ENCODE measurements at regions not wholly inside any gene's neighbourhood (a gene's known extent, or its start where the extent isn't known, plus 50 kb on each side); places are given as distances from the start of the nearest gene placed in this dataset.
"Not testable (repeated sequence)": the region's sequence is repeated elsewhere in the genome, so short reads cannot be mapped to it uniquely, and the experiment has no call there.

GRCh38 chr3:106425026-106425425 lies 556.2 kb upstream of the CBLB start:
- H3K9ac ChIP-seq (ENCODE audit: low read depth, low read length), result no peak overlapping the region
- H3K4me1 ChIP-seq (ENCODE audit: insufficient read depth, low read length), result no peaks in the 10 kb centered on the region; the same call in 1 of the 2 replicates
- no peaks in the 10 kb centered on the region for H3K9me3 ChIP-seq (ENCODE audit: control insufficient read depth, insufficient read depth, low read length)
- no peaks in the 10 kb centered on the region for H3K36me3 ChIP-seq (ENCODE audit: insufficient read depth, low read length)

- Histone ChIP-seq H3K4me1 (ENCODE audit: insufficient read depth, low read length) (no peaks in the 10 kb centered on the region; the same call in 1 of the 2 replicates), H3K36me3 (ENCODE audit: insufficient read depth, low read length) (no peaks in the 10 kb centered on the region), H3K9ac (ENCODE audit: low read depth, low read length) (no peak overlapping the region), H3K9me3 (ENCODE audit: control insufficient read depth, insufficient read depth, low read length) (no peaks in the 10 kb centered on the region)
These were observed 557.1 kb upstream of the CBLB start for GRCh38 chr3:106425916-106426315.

GRCh38 chr3:106428565-106428994 lies 559.8 kb upstream of the CBLB start:
- H3K4me1 ChIP-seq (ENCODE audit: insufficient read depth, low read length), result no peaks in the 10 kb centered on the region; the same call in 1 of the 2 replicates
- no peaks in the 10 kb centered on the region for H3K9me3 ChIP-seq (ENCODE audit: control insufficient read depth, insufficient read depth, low read length)
- no peaks in the 10 kb centered on the region for H3K36me3 ChIP-seq (ENCODE audit: insufficient read depth, low read length)
- H3K9ac ChIP-seq (ENCODE audit: low read depth, low read length), result no peak overlapping the region

GRCh38 chr3:106431721-106432120 lies 562.9 kb upstream of the CBLB start:
- Histone ChIP-seq H3K9ac (ENCODE audit: low read depth, low read length) (no peak overlapping the region), H3K4me1 (ENCODE audit: insufficient read depth, low read length) (no peaks in the 10 kb centered on the region), H3K9me3 (ENCODE audit: control insufficient read depth, insufficient read depth, low read length) (no peaks in the 10 kb centered on the region), H3K36me3 (ENCODE audit: insufficient read depth, low read length) (no peaks in the 10 kb centered on the region)

GRCh38 chr3:106435899-106436453 lies 567.2 kb upstream of the CBLB start:
- Histone ChIP-seq H3K36me3 (ENCODE audit: insufficient read depth, low read length) (no peaks in the 10 kb centered on the region), H3K4me1 (ENCODE audit: insufficient read depth, low read length) (no peaks in the 10 kb centered on the region), H3K9me3 (ENCODE audit: control insufficient read depth, insufficient read depth, low read length) (no peaks in the 10 kb centered on the region), H3K9ac (ENCODE audit: low read depth, low read length) (no peak overlapping the region)

- no peaks in the 10 kb centered on the region for H3K36me3 ChIP-seq (ENCODE audit: insufficient read depth, low read length)
- no peaks in the 10 kb centered on the region for H3K4me1 ChIP-seq (ENCODE audit: insufficient read depth, low read length)
- H3K9me3 ChIP-seq (ENCODE audit: control insufficient read depth, insufficient read depth, low read length), result no peaks in the 10 kb centered on the region
- H3K9ac ChIP-seq (ENCODE audit: low read depth, low read length), result no peak overlapping the region
These were observed 570.1 kb upstream of the CBLB start for GRCh38 chr3:106438887-106439286.

- no peaks in the 10 kb centered on the region for H3K36me3 ChIP-seq (ENCODE audit: insufficient read depth, low read length)
- no peaks in the 10 kb centered on the region for H3K9me3 ChIP-seq (ENCODE audit: control insufficient read depth, insufficient read depth, low read length)
- H3K9ac ChIP-seq (ENCODE audit: low read depth, low read length), result no peak overlapping the region
- H3K4me1 ChIP-seq (ENCODE audit: insufficient read depth, low read length), result no peaks in the 10 kb centered on the region
These were observed 571.9 kb upstream of the CBLB start for GRCh38 chr3:106440672-106441071.

- Histone ChIP-seq H3K36me3 (ENCODE audit: insufficient read depth, low read length) (no peaks in the 10 kb centered on the region), H3K9ac (ENCODE audit: low read depth, low read length) (no peak overlapping the region), H3K4me1 (ENCODE audit: insufficient read depth, low read length) (no peaks in the 10 kb centered on the region), H3K9me3 (ENCODE audit: control insufficient read depth, insufficient read depth, low read length) (no peaks in the 10 kb centered on the region; the same call in 1 of the 2 replicates)
These were observed 577.5 kb upstream of the CBLB start for GRCh38 chr3:106446271-106446670.

GRCh38 chr3:106447723-106448301 lies 579.0 kb upstream of the CBLB start:
- no peaks in the 10 kb centered on the region; the same call in 1 of the 2 replicates for H3K9me3 ChIP-seq (ENCODE audit: control insufficient read depth, insufficient read depth, low read length)
- no peaks in the 10 kb centered on the region for H3K36me3 ChIP-seq (ENCODE audit: insufficient read depth, low read length)
- no peaks in the 10 kb centered on the region for H3K4me1 ChIP-seq (ENCODE audit: insufficient read depth, low read length)
- no peak overlapping the region for H3K9ac ChIP-seq (ENCODE audit: low read depth, low read length)

GRCh38 chr3:106448372-106448966 lies 579.7 kb upstream of the CBLB start:
- not testable (repeated sequence) for H3K9me3 ChIP-seq (ENCODE audit: control insufficient read depth, insufficient read depth, low read length); H3K36me3 ChIP-seq (ENCODE audit: insufficient read depth, low read length); H3K9ac ChIP-seq (ENCODE audit: low read depth, low read length); H3K4me1 ChIP-seq (ENCODE audit: insufficient read depth, low read length)

- Histone ChIP-seq H3K9ac (ENCODE audit: low read depth, low read length) (no peak overlapping the region), H3K4me1 (ENCODE audit: insufficient read depth, low read length) (no peaks in the 10 kb centered on the region), H3K9me3 (ENCODE audit: control insufficient read depth, insufficient read depth, low read length) (no peaks in the 10 kb centered on the region; the same call in 1 of the 2 replicates), H3K36me3 (ENCODE audit: insufficient read depth, low read length) (no peaks in the 10 kb centered on the region)
These were observed 583.3 kb upstream of the CBLB start for GRCh38 chr3:106452096-106452495.

- no peaks in the 10 kb centered on the region for H3K9me3 ChIP-seq (ENCODE audit: control insufficient read depth, insufficient read depth, low read length)
- no peak overlapping the region for H3K9ac ChIP-seq (ENCODE audit: low read depth, low read length)
- H3K36me3 ChIP-seq (ENCODE audit: insufficient read depth, low read length), result no peaks in the 10 kb centered on the region
- no peaks in the 10 kb centered on the region for H3K4me1 ChIP-seq (ENCODE audit: insufficient read depth, low read length)
These were observed 585.7 kb upstream of the CBLB start for GRCh38 chr3:106454497-106454896.

- H3K36me3 ChIP-seq (ENCODE audit: insufficient read depth, low read length), result no peaks in the 10 kb centered on the region
- no peaks in the 10 kb centered on the region for H3K4me1 ChIP-seq (ENCODE audit: insufficient read depth, low read length)
- no peaks in the 10 kb centered on the region for H3K9me3 ChIP-seq (ENCODE audit: control insufficient read depth, insufficient read depth, low read length)
- H3K9ac ChIP-seq (ENCODE audit: low read depth, low read length), result no peak overlapping the region
These were observed 588.7 kb upstream of the CBLB start for GRCh38 chr3:106457281-106458180.

GRCh38 chr3:106458952-106459351 lies 590.1 kb upstream of the CBLB start:
- H3K9me3 ChIP-seq (ENCODE audit: control insufficient read depth, insufficient read depth, low read length), result no peaks in the 10 kb centered on the region
- no peaks in the 10 kb centered on the region for H3K36me3 ChIP-seq (ENCODE audit: insufficient read depth, low read length)
- H3K9ac ChIP-seq (ENCODE audit: low read depth, low read length), result no peak overlapping the region
- H3K4me1 ChIP-seq (ENCODE audit: insufficient read depth, low read length), result no peaks in the 10 kb centered on the region

Measured in ES-I3 (cell line).